SU-DHL-6 (cell line): ENCODE measurements at regions not wholly inside any gene's neighbourhood (a gene's known extent, or its start where the extent isn't known, plus 50 kb on each side); places are given as distances from the start of the nearest gene placed in this dataset.

Source experiments
- H2AFZ ChIP-seq: fragments of 200-600 bp; sonication (generic); 2 replicates; pipeline ENCODE4 v1.6.1; 2014; ENCODE audit warnings: low read depth, mild to moderate bottlenecking, moderate library complexity, mixed read lengths, antibody characterized with exemption, low read length; ENCODE audit not compliant: severe bottlenecking
- H3F3A ChIP-seq: fragments of 200-600 bp; shearing (Covaris generic); 2 replicates; pipeline ENCODE4 v1.6.0; 2016; ENCODE audit warnings: antibody characterized with exemption, mild to moderate bottlenecking; ENCODE audit not compliant: insufficient read depth
- H3K27ac ChIP-seq: fragments of 200-600 bp; sonication (generic); 2 replicates; pipeline ENCODE4 v1.5.1; 2016; ENCODE audit warnings: low read depth, mild to moderate bottlenecking, low read length, moderate library complexity, mixed read lengths
- H3K27me3 ChIP-seq: fragments of 200-600 bp; sonication (generic), shearing (Covaris generic); 2 replicates; pipeline ENCODE4 v1.6.0; 2014; ENCODE audit warnings: mild to moderate bottlenecking, low read length
- H3K36me3 ChIP-seq: fragments of 200-600 bp; sonication (generic); 2 replicates; pipeline ENCODE4 v1.6.1; 2014; ENCODE audit warnings: mild to moderate bottlenecking, low read length, mixed read lengths
- H3K4me2 ChIP-seq: fragments of 300-600, 200-600 bp; shearing (Covaris generic), sonication (generic); 2 replicates; pipeline ENCODE4 v1.6.0; 2014; ENCODE audit warnings: low read length, low read depth, mild to moderate bottlenecking; ENCODE audit not compliant: poor library complexity, severe bottlenecking
- H3K4me3 ChIP-seq: fragments of 200-600 bp; sonication (generic); 2 replicates; pipeline ENCODE4 v1.5.1; 2014; ENCODE audit warnings: antibody characterized with exemption, low read length, mild to moderate bottlenecking, mixed read lengths; ENCODE audit not compliant: insufficient read depth, poor library complexity, severe bottlenecking
- H3K79me2 ChIP-seq: fragments of 200-600 bp; sonication (generic); 2 replicates; pipeline ENCODE4 v1.6.1; 2014; ENCODE audit warnings: mild to moderate bottlenecking, low read length, moderate library complexity; ENCODE audit not compliant: insufficient read depth
- H3K9ac ChIP-seq: fragments of 200-600 bp; sonication (generic); 2 replicates; pipeline ENCODE4 v1.7.0; 2014; ENCODE audit warnings: mild to moderate bottlenecking, low read length
- H3K9me2 ChIP-seq: fragments of 200-600 bp; sonication (generic); replicated peaks from 2 replicates; pipeline ENCODE4 v1.6.1; 2014; ENCODE audit warnings: low read length; ENCODE audit not compliant: insufficient read depth
- H3K9me3 ChIP-seq: fragments of 200-600 bp; sonication (generic); 2 replicates; pipeline ENCODE4 v1.6.1; 2014; ENCODE audit warnings: low read length, mixed read lengths; ENCODE audit not compliant: insufficient read depth
- H4K20me1 ChIP-seq: fragments of 200-600 bp; sonication (generic); 2 replicates; pipeline ENCODE4 v1.6.1; 2014; ENCODE audit warnings: low read depth, mild to moderate bottlenecking, antibody characterized with exemption, low read length, moderate library complexity, mixed read lengths
- EZH2phosphoT487 ChIP-seq: fragments of 200-600 bp; sonication (generic), shearing (Covaris generic); conservative IDR thresholded peaks from 2 replicates; pipeline ENCODE4 v1.6.1; 2018; ENCODE audit warnings: mild to moderate bottlenecking, antibody characterized with exemption, low read length, moderate library complexity, mixed read lengths
- TF ChIP-seq, protein P1 (sequence below): fragments of 200-600 bp; sonication (generic); IDR thresholded peaks from one replicate; pipeline ENCODE4 v1.5.1; 2017; ENCODE audit warnings: antibody characterized with exemption, mild to moderate bottlenecking, low read length, moderate library complexity; ENCODE audit not compliant: insufficient read depth, poor library complexity, severe bottlenecking

DNA sequence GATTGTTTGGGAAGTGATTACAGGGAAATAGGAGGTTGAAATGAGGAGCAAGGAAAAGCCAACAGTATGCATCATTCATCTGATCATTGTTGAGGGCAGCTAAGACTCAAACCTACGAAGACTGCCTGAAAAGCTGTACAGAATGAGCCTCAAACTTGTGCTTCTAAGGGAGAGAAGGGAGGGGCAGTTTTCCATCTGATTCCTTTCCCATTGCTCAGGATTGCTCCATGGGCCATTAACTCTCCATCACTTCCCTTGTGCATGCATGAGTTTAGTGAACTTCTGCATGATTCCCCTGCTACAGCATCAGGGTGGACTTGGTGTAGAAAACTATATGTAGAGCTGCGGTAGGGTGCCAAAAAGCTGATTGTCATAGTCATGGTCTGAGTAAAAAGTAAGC, 742.7 kb upstream of the SLC35B3 start:
- Histone ChIP-seq H3K4me2 (no peak overlapping the region), H3K4me3 (no peak overlapping the region), H3K9ac (no peak overlapping the region), H3K27me3 (no peaks in the 10 kb centered on the region), H3K36me3 (no peaks in the 10 kb centered on the region), H3K79me2 (no peaks in the 10 kb centered on the region), H3K9me3 (no peaks in the 10 kb centered on the region), H2AFZ (no peak overlapping the region), H3K9me2 (no peaks in the 10 kb centered on the region), H4K20me1 (no peaks in the 10 kb centered on the region), H3K27ac (no peak overlapping the region), H3F3A (no peaks in the 10 kb centered on the region)
- no peak for TF ChIP-seq EZH2phosphoT487
- TF ChIP-seq, protein P1, sequence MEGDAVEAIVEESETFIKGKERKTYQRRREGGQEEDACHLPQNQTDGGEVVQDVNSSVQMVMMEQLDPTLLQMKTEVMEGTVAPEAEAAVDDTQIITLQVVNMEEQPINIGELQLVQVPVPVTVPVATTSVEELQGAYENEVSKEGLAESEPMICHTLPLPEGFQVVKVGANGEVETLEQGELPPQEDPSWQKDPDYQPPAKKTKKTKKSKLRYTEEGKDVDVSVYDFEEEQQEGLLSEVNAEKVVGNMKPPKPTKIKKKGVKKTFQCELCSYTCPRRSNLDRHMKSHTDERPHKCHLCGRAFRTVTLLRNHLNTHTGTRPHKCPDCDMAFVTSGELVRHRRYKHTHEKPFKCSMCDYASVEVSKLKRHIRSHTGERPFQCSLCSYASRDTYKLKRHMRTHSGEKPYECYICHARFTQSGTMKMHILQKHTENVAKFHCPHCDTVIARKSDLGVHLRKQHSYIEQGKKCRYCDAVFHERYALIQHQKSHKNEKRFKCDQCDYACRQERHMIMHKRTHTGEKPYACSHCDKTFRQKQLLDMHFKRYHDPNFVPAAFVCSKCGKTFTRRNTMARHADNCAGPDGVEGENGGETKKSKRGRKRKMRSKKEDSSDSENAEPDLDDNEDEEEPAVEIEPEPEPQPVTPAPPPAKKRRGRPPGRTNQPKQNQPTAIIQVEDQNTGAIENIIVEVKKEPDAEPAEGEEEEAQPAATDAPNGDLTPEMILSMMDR: no peak

DNA sequence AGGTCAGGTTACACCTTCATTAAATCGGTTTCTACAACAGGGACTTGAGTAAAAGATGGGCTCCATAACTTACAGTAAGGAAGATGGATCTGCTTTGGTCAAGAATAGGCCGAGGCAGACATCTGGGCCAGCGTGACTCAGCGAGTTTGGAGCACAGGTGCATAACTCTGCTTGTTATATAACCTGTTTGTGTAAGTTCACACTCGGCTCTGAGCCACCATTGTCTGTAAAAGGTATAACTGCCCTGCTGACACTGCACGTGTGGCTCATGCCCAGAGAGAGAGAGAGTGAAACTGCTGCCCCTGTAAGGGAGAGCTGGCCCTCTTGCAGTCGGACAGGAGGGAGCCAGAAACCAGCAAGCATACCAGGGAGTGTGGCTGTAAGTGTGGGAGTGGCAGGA, 737.9 kb upstream of the SLC35B3 start:
- Histone ChIP-seq H2AFZ (no peak overlapping the region), H4K20me1 (no peaks in the 10 kb centered on the region)

DNA sequence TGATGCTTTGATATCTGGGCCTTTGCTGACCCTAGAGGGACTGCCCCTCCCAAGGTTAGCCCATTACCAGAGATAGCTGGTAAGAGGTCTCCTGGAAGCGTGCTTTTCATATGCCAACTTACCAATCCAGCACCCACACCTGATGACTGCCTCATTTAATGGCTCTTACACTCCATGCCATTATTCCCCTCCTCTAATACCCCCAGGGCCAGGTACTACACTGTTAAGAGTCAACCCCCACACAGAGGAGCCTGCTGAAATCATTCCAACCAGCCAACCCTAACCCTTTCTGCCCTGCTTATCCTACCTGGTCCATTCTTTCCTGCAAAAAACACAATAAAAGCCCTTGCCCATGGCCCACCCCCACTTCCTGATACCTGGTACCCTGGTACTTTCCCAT, 736.8 kb upstream of the SLC35B3 start:
- H3K36me3 ChIP-seq: no peaks in the 10 kb centered on the region
- H3K27ac ChIP-seq: no peak overlapping the region
- H2AFZ ChIP-seq: no peak overlapping the region
- no peak overlapping the region for H3K4me3 ChIP-seq
- no peak overlapping the region for H3K9ac ChIP-seq
- H3K4me2 ChIP-seq: no peak overlapping the region
- H4K20me1 ChIP-seq: no peaks in the 10 kb centered on the region
- H3K9me2 ChIP-seq: no peaks in the 10 kb centered on the region
- no peaks in the 10 kb centered on the region for H3K9me3 ChIP-seq
- H3K27me3 ChIP-seq: no peaks in the 10 kb centered on the region
- TF ChIP-seq EZH2phosphoT487: no peak
- TF ChIP-seq, protein P1: no peak
- H3K79me2 ChIP-seq: no peaks in the 10 kb centered on the region
- no peaks in the 10 kb centered on the region for H3F3A ChIP-seq

More for the DNA sequence above, 737.9 kb upstream of the SLC35B3 start:
- Histone ChIP-seq H3K9ac (no peak overlapping the region), H3K79me2 (no peaks in the 10 kb centered on the region), H3K27ac (no peak overlapping the region), H3K4me2 (no peak overlapping the region), H3K36me3 (no peaks in the 10 kb centered on the region), H3K4me3 (no peak overlapping the region), H3K9me2 (no peaks in the 10 kb centered on the region), H3K9me3 (no peaks in the 10 kb centered on the region), H3F3A (no peaks in the 10 kb centered on the region), H3K27me3 (no peaks in the 10 kb centered on the region)
- no peak for TF ChIP-seq EZH2phosphoT487
- TF ChIP-seq, protein P1: no peak

DNA sequence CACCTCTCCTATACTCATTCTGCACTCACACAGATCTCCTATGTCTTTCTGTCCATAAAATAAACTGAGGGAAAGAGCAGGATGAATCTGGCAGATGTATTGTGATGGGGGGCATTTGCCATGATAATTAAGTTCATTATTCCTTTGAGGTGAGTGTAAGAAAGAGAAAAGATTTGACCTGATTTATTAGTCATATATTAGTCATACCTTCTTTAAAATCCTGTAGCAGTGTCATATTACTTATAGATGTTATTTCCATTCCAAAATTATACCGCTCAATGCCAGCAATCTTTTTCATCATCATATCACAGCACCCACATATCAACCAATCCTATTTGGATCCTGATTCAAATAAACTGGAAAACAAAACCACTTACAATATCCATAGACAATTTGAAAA, 733.3 kb upstream of the SLC35B3 start:
- no peaks in the 10 kb centered on the region for H3K27me3 ChIP-seq
- no peak overlapping the region for H2AFZ ChIP-seq
- no peaks in the 10 kb centered on the region for H3K79me2 ChIP-seq
- H3K9me3 ChIP-seq: no peaks in the 10 kb centered on the region
- no peaks in the 10 kb centered on the region for H3K9me2 ChIP-seq
- no peaks in the 10 kb centered on the region for H3F3A ChIP-seq
- no peaks in the 10 kb centered on the region for H4K20me1 ChIP-seq
- H3K27ac ChIP-seq: no peak overlapping the region
- no peak overlapping the region for H3K4me2 ChIP-seq
- H3K9ac ChIP-seq: no peak overlapping the region
- H3K4me3 ChIP-seq: no peak overlapping the region
- no peak for TF ChIP-seq EZH2phosphoT487
- TF ChIP-seq, protein P1: no peak
- H3K36me3 ChIP-seq: no peaks in the 10 kb centered on the region
